GM23338 (cell line): ENCODE measurements at regions not wholly inside any gene's neighbourhood (a gene's known extent, or its start where the extent isn't known, plus 50 kb on each side); places are given as distances from the start of the nearest gene placed in this dataset.

Experiments
- ATAC-seq: fragments of 200-7000 bp; cut with Tn5 transposase; 3 replicates; pipeline ENCODE4 v1.9.1; 2020
- DNase-seq: peaks from one replicate; pipeline ENCODE4 v3.0.0-alpha.2; 2015; ENCODE audit warnings: low spot score
- H2AFZ ChIP-seq: fragments of 200-600 bp; sonication (generic); 2 replicates; pipeline ENCODE4 v1.8.0; 2016; ENCODE audit warnings: antibody characterized with exemption, mild to moderate bottlenecking, moderate library complexity
- H3F3A ChIP-seq: fragments of 200-600 bp; sonication (generic); replicated peaks from 2 replicates; pipeline ENCODE4 v1.8.0; 2017; ENCODE audit warnings: antibody characterized with exemption, mixed run types, low read depth
- H3K27ac ChIP-seq: fragments of 200-600 bp; sonication (generic); 2 replicates; pipeline ENCODE4 v1.6.1; 2016; ENCODE audit warnings: low read depth
- H3K27me3 ChIP-seq: fragments of 200-600 bp; sonication (generic); 2 replicates; pipeline ENCODE4 v1.8.0; 2016; ENCODE audit warnings: mild to moderate bottlenecking, mixed run types, moderate library complexity; ENCODE audit not compliant: insufficient read depth
- H3K36me3 ChIP-seq: fragments of 200-600 bp; sonication (generic); 2 replicates; pipeline ENCODE4 v1.8.0; 2016; ENCODE audit warnings: mild to moderate bottlenecking; ENCODE audit not compliant: insufficient read depth
- H3K4me1 ChIP-seq: fragments of 200-600 bp; sonication (generic); 2 replicates; pipeline ENCODE4 v1.8.0; 2016; ENCODE audit warnings: mild to moderate bottlenecking, moderate library complexity; ENCODE audit not compliant: insufficient read depth
- H3K4me2 ChIP-seq: fragments of 200-600 bp; sonication (generic); 2 replicates; pipeline ENCODE4 v1.7.1; 2017; ENCODE audit warnings: mixed run types
- H3K4me3 ChIP-seq: fragments of 200-600 bp; sonication (generic); 2 replicates; pipeline ENCODE4 v1.6.1; 2016; ENCODE audit warnings: mixed run types
- H3K79me2 ChIP-seq: fragments of 200-600 bp; sonication (generic); replicated peaks from 2 replicates; pipeline ENCODE4 v1.8.0; 2017; ENCODE audit warnings: mild to moderate bottlenecking; ENCODE audit not compliant: insufficient read depth
- H3K9me2 ChIP-seq: fragments of 200-600 bp; sonication (generic); 2 replicates; pipeline ENCODE4 v1.8.0; 2017; ENCODE audit not compliant: insufficient read depth
- H4K20me1 ChIP-seq: fragments of 200-600 bp; sonication (generic); replicated peaks from 2 replicates; pipeline ENCODE4 v1.8.0; 2017; ENCODE audit warnings: mild to moderate bottlenecking; ENCODE audit not compliant: insufficient read depth
- H3K27ac Mint-ChIP-seq: 2 replicates; pipeline ENCODE4 v1.8.0; 2020; ENCODE audit warnings: inconsistent platforms, mild to moderate bottlenecking, moderate library complexity, mixed read lengths
- H3K27me3 Mint-ChIP-seq: 3 replicates; pipeline ENCODE4 v1.8.0; 2022; ENCODE audit warnings: low read depth, mild to moderate bottlenecking, moderate library complexity, mixed read lengths, inconsistent platforms; ENCODE audit not compliant: insufficient read depth, poor library complexity
- H3K36me3 Mint-ChIP-seq: 3 replicates; pipeline ENCODE4 v1.8.0; 2021; ENCODE audit warnings: low read depth, mild to moderate bottlenecking, inconsistent platforms, moderate library complexity, mixed read lengths
- H3K4me1 Mint-ChIP-seq: 3 replicates; pipeline ENCODE4 v1.8.0; 2020; ENCODE audit warnings: mild to moderate bottlenecking, inconsistent platforms, mixed read lengths
- H3K4me3 Mint-ChIP-seq: 3 replicates; pipeline ENCODE4 v1.8.0; 2021; ENCODE audit warnings: moderate library complexity, mild to moderate bottlenecking, inconsistent platforms, mixed read lengths
- H3K9me3 Mint-ChIP-seq: 3 replicates; pipeline ENCODE4 v1.8.0; 2020; ENCODE audit warnings: moderate library complexity, mild to moderate bottlenecking, inconsistent platforms, mixed read lengths
- CREB1 ChIP-seq: fragments of 250-450 bp; sonication (Bioruptor Pico); IDR thresholded peaks from 2 replicates; pipeline ENCODE4 v1.5.0; 2020; ENCODE audit warnings: low read depth, mild to moderate bottlenecking, moderate library complexity
- CTCF ChIP-seq, 2 experiments: fragments of 200-600 bp in 1 of 2; sonication (generic) in 1 of 2; conservative IDR thresholded peaks; 2 replicates each; pipeline versions ENCODE4 v1.5.1 to v1.6.1; 2016 to 2017; ENCODE audit warnings: antibody characterized with exemption in 2 of 2, low read depth in 2 of 2, mild to moderate bottlenecking in 2 of 2, moderate library complexity in 1 of 2
- EZH2phosphoT487 ChIP-seq: fragments of 200-600 bp; sonication (generic); IDR thresholded peaks from one replicate; pipeline ENCODE4 v1.8.1; 2018; ENCODE audit warnings: antibody characterized with exemption; ENCODE audit not compliant: unreplicated experiment
- JUNB ChIP-seq: IDR thresholded peaks from one replicate; pipeline ENCODE4 v1.6.1; 2016; ENCODE audit warnings: antibody characterized with exemption; ENCODE audit not compliant: unreplicated experiment
- NANOG ChIP-seq: IDR thresholded peaks from 2 replicates; pipeline ENCODE4 v1.6.1; 2016; ENCODE audit warnings: antibody characterized with exemption, borderline replicate concordance
- STAT1 ChIP-seq: IDR thresholded peaks from one replicate; pipeline ENCODE4 v1.6.1; 2016; ENCODE audit warnings: antibody characterized with exemption; ENCODE audit not compliant: unreplicated experiment
- ZNF114 ChIP-seq: fragments of 250-450 bp; sonication (Bioruptor Pico); IDR thresholded peaks from 2 replicates; pipeline ENCODE4 v1.5.0; 2020; ENCODE audit warnings: mild to moderate bottlenecking, moderate library complexity
- ZNF462 ChIP-seq: fragments of 250-450 bp; sonication (Bioruptor Pico); IDR thresholded peaks from 2 replicates; pipeline ENCODE4 v1.5.0; 2020; ENCODE audit warnings: mild to moderate bottlenecking, moderate library complexity

- H3K9me3 Mint-ChIP-seq: no peaks in the 10 kb centered on the region
- Histone ChIP-seq H2AFZ (no peak overlapping the region), H3K79me2 (no peaks in the 10 kb centered on the region), H3K4me3 (no peak overlapping the region), H3K27me3 (no peaks in the 10 kb centered on the region), H3K27ac (no peak overlapping the region), H3F3A (no peaks in the 10 kb centered on the region), H4K20me1 (no peaks in the 10 kb centered on the region), H3K4me1 (no peaks in the 10 kb centered on the region), H3K4me2 (no peak overlapping the region), H3K36me3 (no peaks in the 10 kb centered on the region), H3K9me2 (no peaks in the 10 kb centered on the region)
- no peak overlapping the region for H3K27ac Mint-ChIP-seq
- ATAC-seq (no peak), DNase-seq (no peak)
- H3K27me3 Mint-ChIP-seq: no peaks in the 10 kb centered on the region
- no peaks in the 10 kb centered on the region for H3K4me1 Mint-ChIP-seq
- H3K4me3 Mint-ChIP-seq: no peak overlapping the region
- TF ChIP-seq CREB1 (CRISPR knock-in tag) (no peak), ZNF462 (CRISPR knock-in tag) (no peak), EZH2phosphoT487 (no peak), NANOG (no peak)
- no peaks in the 10 kb centered on the region for H3K36me3 Mint-ChIP-seq
Observed at GRCh38 chrX:150308041-150308440, 55.1 kb upstream of the MAMLD1 start.

- Histone ChIP-seq H3K4me1 (no peaks in the 10 kb centered on the region), H3K36me3 (no peaks in the 10 kb centered on the region), H3K4me3 (no peak overlapping the region), H4K20me1 (no peaks in the 10 kb centered on the region), H3F3A (no peaks in the 10 kb centered on the region), H3K9me2 (no peaks in the 10 kb centered on the region), H2AFZ (no peak overlapping the region), H3K27ac (no peak overlapping the region), H3K79me2 (no peaks in the 10 kb centered on the region), H3K27me3 (no peaks in the 10 kb centered on the region), H3K4me2 (no peak overlapping the region)
- Mint-ChIP-seq H3K9me3 (no peaks in the 10 kb centered on the region), H3K27ac (no peak overlapping the region), H3K4me1 (no peaks in the 10 kb centered on the region), H3K27me3 (no peaks in the 10 kb centered on the region), H3K36me3 (no peaks in the 10 kb centered on the region), H3K4me3 (no peak overlapping the region)
- ATAC-seq (no peak), DNase-seq (no peak)
- TF ChIP-seq CTCF (conservative IDR thresholded peaks at IDR 0.05; ENCODE audit: low read depth in 2 of 2) (no peak), JUNB (no peak), STAT1 (no peak), NANOG (no peak), ZNF114 (CRISPR knock-in tag) (no peak)
Observed at GRCh38 chrX:150308532-150309157, 54.5 kb upstream of the MAMLD1 start.
